IMR-90 (cell line): ENCODE measurements at regions not wholly inside any gene's neighbourhood (a gene's known extent, or its start where the extent isn't known, plus 50 kb on each side); places are given as distances from the start of the nearest gene placed in this dataset.

Experiments
- ATAC-seq: fragments of 200-7000 bp; cut with Tn5 transposase; 2 replicates; pipeline ENCODE4 v1.9.1; 2020; ENCODE audit warnings: low read depth, mild to moderate bottlenecking, moderate library complexity
- BruUV-seq: library from RNA; stranded (reverse); fragments of 400-500 nt; replicated peaks from 2 replicates; lab custom pipeline; 2021; lab: Mats Ljungman, UMichigan
- CTCF ChIA-PET: fragments of 300-600 bp; formaldehyde crosslinking; extraction: SDS; loops from one replicate; lab custom pipeline; 2021; ENCODE audit warnings: antibody characterized with exemption; lab: Yijun Ruan, JAX
- POLR2A ChIA-PET: fragments of 300-600 bp; sonication (Branson Sonifier 250); formaldehyde crosslinking; loops from one replicate; lab custom pipeline; 2022; ENCODE audit warnings: antibody characterized with exemption; ENCODE audit not compliant: unreplicated experiment; lab: Charles Lee
- DNase-seq: peaks from one replicate; pipeline ENCODE4 v3.0.0; 2013
- H2AFZ ChIP-seq: replicated peaks from 2 replicates; pipeline ENCODE3; 2013; ENCODE audit warnings: low read length, mild to moderate bottlenecking; ENCODE audit not compliant: poor library complexity
- H2AK5ac ChIP-seq: 2 replicates; pipeline ENCODE4 v1.6.1; 2013; ENCODE audit warnings: low read depth, low read length, inconsistent platforms
- H2AK9ac ChIP-seq: replicated peaks from 2 replicates; pipeline ENCODE3; 2013; ENCODE audit warnings: mild to moderate bottlenecking, low read depth, low read length, moderate library complexity; ENCODE audit not compliant: poor library complexity
- H2BK120ac ChIP-seq: 2 replicates; pipeline ENCODE4 v1.6.1; 2013; ENCODE audit warnings: low read depth, low read length, inconsistent platforms
- H2BK15ac ChIP-seq: 3 replicates; pipeline ENCODE4 v1.6.1; 2013; ENCODE audit warnings: low read depth, low read length, inconsistent platforms
- H2BK20ac ChIP-seq: 2 replicates; pipeline ENCODE4 v1.6.1; 2013; ENCODE audit warnings: low read depth, mild to moderate bottlenecking, inconsistent platforms, low read length, moderate library complexity
- H2BK5ac ChIP-seq: 2 replicates; pipeline ENCODE4 v1.6.1; 2013; ENCODE audit warnings: mild to moderate bottlenecking, low read depth, low read length, inconsistent platforms; ENCODE audit not compliant: poor library complexity, severe bottlenecking
- H3K14ac ChIP-seq: replicated peaks from 2 replicates; pipeline ENCODE4 v1.6.1; 2013; ENCODE audit warnings: low read depth, low read length, inconsistent platforms
- H3K18ac ChIP-seq: 2 replicates; pipeline ENCODE4 v1.6.1; 2013; ENCODE audit warnings: low read depth, low read length, control low read depth
- H3K23ac ChIP-seq: 2 replicates; pipeline ENCODE4 v1.6.1; 2013; ENCODE audit warnings: low read depth, low read length, inconsistent platforms
- H3K27ac ChIP-seq: 2 replicates; pipeline ENCODE4 v1.5.1; 2013; ENCODE audit warnings: mild to moderate bottlenecking, control low read depth, low read length; ENCODE audit not compliant: insufficient read depth
- H3K27me3 ChIP-seq: 2 replicates; pipeline ENCODE4 v1.6.1; 2013; ENCODE audit warnings: low read length; ENCODE audit not compliant: control insufficient read depth, insufficient read depth
- H3K36me3 ChIP-seq: 2 replicates; pipeline ENCODE4 v1.6.1; 2013; ENCODE audit warnings: low read length, mixed read lengths; ENCODE audit not compliant: control insufficient read depth, insufficient read depth
- H3K4ac ChIP-seq: 2 replicates; pipeline ENCODE4 v1.6.1; 2013; ENCODE audit warnings: low read depth, low read length, inconsistent platforms
- H3K4me1 ChIP-seq: 2 replicates; pipeline ENCODE4 v1.6.1; 2013; ENCODE audit warnings: low read length, mixed read lengths; ENCODE audit not compliant: control insufficient read depth, insufficient read depth
- H3K4me2 ChIP-seq: 2 replicates; pipeline ENCODE4 v1.6.1; 2013; ENCODE audit warnings: low read depth, mild to moderate bottlenecking, control low read depth, low read length, moderate library complexity
- H3K4me3 ChIP-seq: 2 replicates; pipeline ENCODE4 v1.5.1; 2013; ENCODE audit warnings: low read depth, mild to moderate bottlenecking, control low read depth, low read length, moderate library complexity; ENCODE audit not compliant: insufficient read depth
- H3K56ac ChIP-seq: 2 replicates; pipeline ENCODE4 v1.6.1; 2013; ENCODE audit warnings: low read length, inconsistent platforms; ENCODE audit not compliant: insufficient read depth; ENCODE audit errors: extremely low read depth
- H3K79me1 ChIP-seq, 2 experiments: 2 replicates each; pipeline ENCODE4 v1.6.1; 2013; ENCODE audit warnings: low read length in 2 of 2, inconsistent platforms in 1 of 2, low read depth in 1 of 2
- H3K9ac ChIP-seq: 2 replicates; pipeline ENCODE4 v1.6.1; 2013; ENCODE audit warnings: low read depth, low read length, control low read depth
- H3K9me1 ChIP-seq: 2 replicates; pipeline ENCODE4 v1.6.1; 2013; ENCODE audit warnings: low read length, inconsistent platforms; ENCODE audit not compliant: insufficient read depth
- H3K9me3 ChIP-seq: 2 replicates; pipeline ENCODE4 v1.6.1; 2013; ENCODE audit warnings: low read length; ENCODE audit not compliant: control insufficient read depth, insufficient read depth
- H4K20me1 ChIP-seq: 2 replicates; pipeline ENCODE4 v1.6.1; 2013; ENCODE audit warnings: low read length, inconsistent platforms; ENCODE audit not compliant: insufficient read depth
- H4K5ac ChIP-seq: 2 replicates; pipeline ENCODE4 v1.6.1; 2013; ENCODE audit warnings: mild to moderate bottlenecking, low read depth, low read length, control low read depth
- H4K8ac ChIP-seq, 2 experiments: 2 replicates each; pipeline ENCODE4 v1.6.1; 2013; ENCODE audit warnings: low read depth in 2 of 2, low read length in 2 of 2, control low read depth in 1 of 2, inconsistent platforms in 1 of 2
- H4K91ac ChIP-seq: 2 replicates; pipeline ENCODE4 v1.6.1; 2013; ENCODE audit warnings: low read depth, low read length, inconsistent platforms; ENCODE audit not compliant: insufficient read depth
- BHLHE40 ChIP-seq: fragments of 150-350 bp; IDR thresholded peaks from 2 replicates; pipeline ENCODE4 v1.6.1; 2016; ENCODE audit warnings: mild to moderate bottlenecking, low read depth, low read length
- CHD1 ChIP-seq: IDR thresholded peaks from 2 replicates; pipeline ENCODE4 v1.6.1; 2012; ENCODE audit warnings: low read depth, low read length, improper control_type of control experiment
- FOS ChIP-seq: fragments of 150-350 bp; IDR thresholded peaks from 2 replicates; pipeline ENCODE4 v1.6.1; 2016; ENCODE audit warnings: low read depth, low read length
- MAZ ChIP-seq: IDR thresholded peaks from 2 replicates; pipeline ENCODE4 v1.6.1; 2012; ENCODE audit warnings: low read depth, mild to moderate bottlenecking, low read length, improper control_type of control experiment, moderate library complexity, borderline replicate concordance
- MXI1 ChIP-seq: IDR thresholded peaks from 2 replicates; pipeline ENCODE4 v1.6.1; 2012; ENCODE audit warnings: low read depth, mild to moderate bottlenecking, low read length, moderate library complexity, borderline replicate concordance
- NFE2L2 ChIP-seq: fragments of 150-350 bp; IDR thresholded peaks from 2 replicates; pipeline ENCODE4 v1.6.1; 2016; ENCODE audit warnings: low read depth, mild to moderate bottlenecking, low read length
- RAD21 ChIP-seq: IDR thresholded peaks from 2 replicates; pipeline ENCODE4 v1.6.1; 2012; ENCODE audit warnings: low read length, improper control_type of control experiment
- RCOR1 ChIP-seq: IDR thresholded peaks from 2 replicates; pipeline ENCODE4 v1.6.1; 2012; ENCODE audit warnings: mild to moderate bottlenecking, low read length, improper control_type of control experiment; ENCODE audit not compliant: insufficient replicate concordance
- RFX5 ChIP-seq: IDR thresholded peaks from 2 replicates; pipeline ENCODE4 v1.8.0; 2012; ENCODE audit warnings: low read depth, mild to moderate bottlenecking, low read length, moderate library complexity
- USF2 ChIP-seq: fragments of 150-350 bp; IDR thresholded peaks from 2 replicates; pipeline ENCODE4 v1.6.1; 2017; ENCODE audit warnings: mild to moderate bottlenecking, antibody characterized with exemption, low read length, low read depth
- WGBS, 2 experiments: methylation state at CpG; one replicate each; pipeline versions ENCODE4 v1.1.5 to v1.1.7; 2013; ENCODE audit warnings: missing lambda C conversion rate in 2 of 2; ENCODE audit not compliant: insufficient read length in 1 of 2; ENCODE audit errors: extremely low coverage in 2 of 2; 5-methylcytosine and 5-hydroxymethylcytosine counted together
- dilution Hi-C: fragments of 300-500 bp; cut with HindIII; formaldehyde crosslinking; loops from one replicate; pipeline ENCODE4 v1.14.3; 2018; ENCODE audit warnings: low sequenced_read_pairs; ENCODE audit not compliant: unreplicated experiment
- in situ Hi-C: fragments of 300-500 bp; cut with MboI; formaldehyde crosslinking; loops from 3 replicates; pipeline ENCODE4 v1.14.3; 2019; ENCODE audit warnings: low sequenced_read_pairs, inconsistent platforms, mixed read lengths
- intact Hi-C: fragments of 100-400 bp; cut with micrococcal nuclease; formaldehyde crosslinking; loops from 2 replicates; pipeline ENCODE4 v1.10.0; 2022
- TF ChIP-seq, protein P1 (sequence below): fragments of 150-350 bp; IDR thresholded peaks from 2 replicates; pipeline ENCODE4 v1.6.1; 2016; ENCODE audit warnings: low read depth, mild to moderate bottlenecking, low read length, moderate library complexity, borderline replicate concordance

GRCh38 chr11:123298488-123299447 is 103.7 kb upstream of the CLMP start:
- H3K4ac ChIP-seq: no peak overlapping the region
- in situ Hi-C loops: no loop called here
- H3K36me3 ChIP-seq: no peaks in the 10 kb centered on the region
- no peak overlapping the region for H3K14ac ChIP-seq
- no peak overlapping the region for H3K4me3 ChIP-seq
- H2AK5ac ChIP-seq: no peak overlapping the region
- H3K79me1 ChIP-seq: no peaks in the 10 kb centered on the region
- H3K9me3 ChIP-seq: no peaks in the 10 kb centered on the region
- H2BK5ac ChIP-seq: no peak overlapping the region
- no peak overlapping the region for H3K27ac ChIP-seq
- no TSS peak for BruUV-seq
- H2BK120ac ChIP-seq: no peak overlapping the region
- dilution Hi-C loops: no loop called here
- no peak overlapping the region for H2BK15ac ChIP-seq
- peaks cover 6% of the 10 kb centered on the region; the same call in 1 of the 2 replicates for H3K4me1 ChIP-seq
- no peak overlapping the region for H4K5ac ChIP-seq
- no peak overlapping the region for H4K8ac ChIP-seq
- H2BK20ac ChIP-seq: no peak overlapping the region
- H3K9ac ChIP-seq: no peak overlapping the region
- ChIA-PET CTCF (no interaction called here), POLR2A (no interaction called here)
- H3K56ac ChIP-seq: no peak overlapping the region
- TF ChIP-seq NFE2L2 (no peak), USF2 (no peak), RAD21 (no peak), MXI1 (no peak), CHD1 (no peak), MAZ (no peak), RCOR1 (no peak), FOS (no peak), RFX5 (no peak), BHLHE40 (no peak)
- TF ChIP-seq, protein P1, sequence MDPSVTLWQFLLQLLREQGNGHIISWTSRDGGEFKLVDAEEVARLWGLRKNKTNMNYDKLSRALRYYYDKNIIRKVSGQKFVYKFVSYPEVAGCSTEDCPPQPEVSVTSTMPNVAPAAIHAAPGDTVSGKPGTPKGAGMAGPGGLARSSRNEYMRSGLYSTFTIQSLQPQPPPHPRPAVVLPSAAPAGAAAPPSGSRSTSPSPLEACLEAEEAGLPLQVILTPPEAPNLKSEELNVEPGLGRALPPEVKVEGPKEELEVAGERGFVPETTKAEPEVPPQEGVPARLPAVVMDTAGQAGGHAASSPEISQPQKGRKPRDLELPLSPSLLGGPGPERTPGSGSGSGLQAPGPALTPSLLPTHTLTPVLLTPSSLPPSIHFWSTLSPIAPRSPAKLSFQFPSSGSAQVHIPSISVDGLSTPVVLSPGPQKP: no peak
- DNase-seq: no peak
- H3K18ac ChIP-seq: no peak overlapping the region
- ATAC-seq: no peak
- no peak overlapping the region for H4K91ac ChIP-seq
- no peaks in the 10 kb centered on the region for H3K9me1 ChIP-seq
- peaks cover 29% of the 10 kb centered on the region for H3K27me3 ChIP-seq
- H3K23ac ChIP-seq: no peak overlapping the region
- no peaks in the 10 kb centered on the region for H4K20me1 ChIP-seq
- H2AK9ac ChIP-seq: no peak overlapping the region
- WGBS, 2 experiments: 18% methylated on average over 2 of the region's 16 CpGs; no CpG with 5 or more reads in 1 of the 2 experiments
- H2AFZ ChIP-seq: no peak overlapping the region
- intact Hi-C loops: no loop called here
- no peak overlapping the region for H3K4me2 ChIP-seq
